Vagina (tissue), 2 donors: ENCODE measurements at regions not wholly inside any gene's neighbourhood (a gene's known extent, or its start where the extent isn't known, plus 50 kb on each side); places are given as distances from the start of the nearest gene placed in this dataset.

ENCODE experiments used
- DNase-seq, 2 donors: peaks; one replicate each; pipeline ENCODE4 v3.0.0-alpha.2; 2017; ENCODE audit errors: extremely low spot score in 2 of 2
- H3K27ac ChIP-seq: fragments of 200-600 bp; sonication (generic); one replicate; pipeline ENCODE4 v1.5.1; 2019
- H3K27me3 ChIP-seq: fragments of 200-600 bp; sonication (generic); one replicate; pipeline ENCODE4 v1.5.1; 2019
- H3K36me3 ChIP-seq, 2 donors: fragments of 200-600 bp; sonication (generic); one replicate each; pipeline ENCODE4 v1.5.1; 2017 to 2019
- H3K4me1 ChIP-seq: fragments of 200-600 bp; sonication (generic); one replicate; pipeline ENCODE4 v1.5.1; 2019
- H3K4me3 ChIP-seq, 2 donors: fragments of 200-600 bp; sonication (generic); 1 replicate in 1 of 2; 2 replicates in 1 of 2; pipeline ENCODE4 v1.5.1; 2016 to 2019
- H3K9me3 ChIP-seq: fragments of 200-600 bp; sonication (generic); one replicate; pipeline ENCODE4 v1.5.1; 2019
- CTCF ChIP-seq, 3 experiments: fragments of 450-650 bp in 2 of 3; fragments of 200-600 bp in 1 of 3; sonication (generic) in 1 of 3; IDR thresholded peaks; one replicate each; pipeline ENCODE4 v1.5.1; 2017 to 2019; ENCODE audit warnings: antibody characterized with exemption in 3 of 3, mild to moderate bottlenecking in 2 of 3, moderate library complexity in 2 of 3
- POLR2A ChIP-seq, 2 donors: fragments of 450-650 bp; IDR thresholded peaks; one replicate each; pipeline ENCODE4 v1.6.1; 2017; ENCODE audit warnings: antibody characterized with exemption in 2 of 2, mild to moderate bottlenecking in 2 of 2, moderate library complexity in 2 of 2
- POLR2AphosphoS5 ChIP-seq, 2 donors: sonication (generic); formaldehyde crosslinking; IDR thresholded peaks; one replicate each; pipeline ENCODE4 v1.9.0; 2017; ENCODE audit warnings: antibody characterized with exemption in 2 of 2, mild to moderate bottlenecking in 2 of 2, low read depth in 1 of 2; ENCODE audit not compliant: insufficient read depth in 1 of 2
- intact Hi-C: fragments of 100-400 bp; cut with DNase I; formaldehyde crosslinking; loops from one replicate; pipeline ENCODE4 v1.15.1; 2023

GRCh38 chr2:147438882-147439281 lies 405.9 kb upstream of the ACVR2A start:
- no peak overlapping the region for H3K4me3 ChIP-seq
- H3K27ac ChIP-seq, result no peak overlapping the region
- DNase-seq, result no peak
- no peaks in the 10 kb centered on the region for H3K27me3 ChIP-seq
- no peaks in the 10 kb centered on the region for H3K4me1 ChIP-seq
- H3K9me3 ChIP-seq, result no peaks in the 10 kb centered on the region
- no peak for TF ChIP-seq POLR2A (IDR thresholded peaks at IDR 0.05)
- no peak for TF ChIP-seq CTCF (IDR thresholded peaks at IDR 0.05)
- no peak for TF ChIP-seq POLR2AphosphoS5 (IDR thresholded peaks at IDR 0.05; ENCODE audit: insufficient read depth in 1 of 2, low read depth in 1 of 2)
- intact Hi-C loops, result no loop called here
- no peaks in the 10 kb centered on the region for H3K36me3 ChIP-seq

- Histone ChIP-seq H3K4me1 (no peaks in the 10 kb centered on the region), H3K27me3 (no peaks in the 10 kb centered on the region), H3K4me3 (no peak overlapping the region), H3K9me3 (no peaks in the 10 kb centered on the region), H3K36me3 (no peaks in the 10 kb centered on the region), H3K27ac (no peak overlapping the region)
- intact Hi-C loops, result no loop called here
- TF ChIP-seq POLR2AphosphoS5 (IDR thresholded peaks at IDR 0.05; ENCODE audit: insufficient read depth in 1 of 2, low read depth in 1 of 2), result no peak
- no peak for TF ChIP-seq POLR2A (IDR thresholded peaks at IDR 0.05)
- TF ChIP-seq CTCF (IDR thresholded peaks at IDR 0.05), result no peak
- DNase-seq, result no peak
These were observed 411.0 kb upstream of the ACVR2A start for GRCh38 chr2:147433822-147434221.

GRCh38 chr2:147430408-147430807 lies 414.4 kb upstream of the ACVR2A start:
- Histone ChIP-seq H3K4me3 (no peak overlapping the region), H3K4me1 (no peaks in the 10 kb centered on the region), H3K9me3 (no peaks in the 10 kb centered on the region), H3K27ac (no peak overlapping the region), H3K27me3 (no peaks in the 10 kb centered on the region), H3K36me3 (no peaks in the 10 kb centered on the region)
- no peak for DNase-seq
- TF ChIP-seq CTCF (IDR thresholded peaks at IDR 0.05) (no peak), POLR2A (IDR thresholded peaks at IDR 0.05) (no peak), POLR2AphosphoS5 (IDR thresholded peaks at IDR 0.05; ENCODE audit: insufficient read depth in 1 of 2, low read depth in 1 of 2) (no peak)
- intact Hi-C loops, result no loop called here

- H3K9me3 ChIP-seq, result no peaks in the 10 kb centered on the region
- no peak overlapping the region for H3K4me3 ChIP-seq
- H3K4me1 ChIP-seq, result no peaks in the 10 kb centered on the region
- no peaks in the 10 kb centered on the region for H3K27me3 ChIP-seq
- H3K36me3 ChIP-seq, result no peaks in the 10 kb centered on the region
- intact Hi-C loops, result no loop called here
- TF ChIP-seq POLR2A (IDR thresholded peaks at IDR 0.05), result no peak
- TF ChIP-seq POLR2AphosphoS5 (IDR thresholded peaks at IDR 0.05; ENCODE audit: insufficient read depth in 1 of 2, low read depth in 1 of 2), result no peak
- no peak for TF ChIP-seq CTCF (IDR thresholded peaks at IDR 0.05)
- H3K27ac ChIP-seq, result no peak overlapping the region
- DNase-seq, result no peak
These were observed 416.6 kb upstream of the ACVR2A start for GRCh38 chr2:147428120-147428747.

GRCh38 chr2:147425437-147426029 lies 419.3 kb upstream of the ACVR2A start:
- H3K9me3 ChIP-seq, result no peaks in the 10 kb centered on the region
- no peak for TF ChIP-seq CTCF (IDR thresholded peaks at IDR 0.05)
- no peak for TF ChIP-seq POLR2AphosphoS5 (IDR thresholded peaks at IDR 0.05; ENCODE audit: insufficient read depth in 1 of 2, low read depth in 1 of 2)
- TF ChIP-seq POLR2A (IDR thresholded peaks at IDR 0.05), result no peak
- H3K27ac ChIP-seq, result no peak overlapping the region
- no peaks in the 10 kb centered on the region for H3K27me3 ChIP-seq
- intact Hi-C loops, result no loop called here
- H3K4me3 ChIP-seq, result no peak overlapping the region
- H3K4me1 ChIP-seq, result no peaks in the 10 kb centered on the region
- H3K36me3 ChIP-seq, result no peaks in the 10 kb centered on the region
- no peak for DNase-seq
